T-cell (primary cell): ENCODE measurements at regions not wholly inside any gene's neighbourhood (a gene's known extent, or its start where the extent isn't known, plus 50 kb on each side); places are given as distances from the start of the nearest gene placed in this dataset.

ENCODE experiments used
- ATAC-seq, 4 experiments: fragments of 200-7000 bp in 3 of 4; fragments of 150-1000 bp in 1 of 4; cut with Tn5 transposase; replicated peaks in 1 of 4; 1 replicate in 3 of 4; 2 replicates in 1 of 4; pipeline ENCODE4 v1.10.0; 2021; ENCODE audit warnings: moderate library complexity in 3 of 4, mild to moderate bottlenecking in 2 of 4, moderate number of reproducible peaks in 1 of 4
- CTCF ChIA-PET, 2 donors: fragments of 300-600 bp; sonication (Branson Sonifier 250); formaldehyde crosslinking; loops; one replicate each; lab custom pipeline; 2022; ENCODE audit warnings: antibody characterized with exemption in 2 of 2; lab: Charles Lee
- POLR2A ChIA-PET, 2 donors: fragments of 300-600 bp; sonication (Branson Sonifier 250); formaldehyde crosslinking; loops; one replicate each; lab custom pipeline; 2022; ENCODE audit warnings: antibody characterized with exemption in 2 of 2; lab: Charles Lee
- DNase-seq, 35 experiments: peaks; one replicate each; pipeline versions ENCODE4 v3.0.0 to v3.0.0-alpha.2; 2013 to 2023
- H3K27ac ChIP-seq: one replicate; pipeline ENCODE4 v1.5.1; 2013; ENCODE audit warnings: low read length
- H3K27me3 ChIP-seq, 2 experiments: replicated peaks in 1 of 2; 1 replicate in 1 of 2; 2 replicates in 1 of 2; pipeline versions ENCODE4 v1.6.1 to v1.7.0; 2013; ENCODE audit warnings: low read length in 1 of 2, mixed read lengths in 1 of 2; ENCODE audit not compliant: control insufficient read depth in 2 of 2, insufficient read depth in 2 of 2; ENCODE audit errors: extremely low read depth in 1 of 2
- H3K36me3 ChIP-seq, 2 donors: 1 replicate in 1 of 2; 2 replicates in 1 of 2; pipeline versions ENCODE4 v1.6.1 to v1.7.0; 2013; ENCODE audit warnings: low read length in 1 of 2; ENCODE audit not compliant: control insufficient read depth in 2 of 2, insufficient read depth in 1 of 2; ENCODE audit errors: extremely low read depth in 1 of 2
- H3K4me1 ChIP-seq, 2 experiments: 1 replicate in 1 of 2; 2 replicates in 1 of 2; pipeline versions ENCODE4 v1.6.1 to v1.7.0; 2013; ENCODE audit warnings: low read length in 2 of 2, mixed read lengths in 1 of 2; ENCODE audit not compliant: insufficient read depth in 2 of 2, control insufficient read depth in 1 of 2; ENCODE audit errors: extremely low read depth in 1 of 2
- H3K4me3 ChIP-seq, 2 donors: 1 replicate in 1 of 2; 2 replicates in 1 of 2; pipeline versions ENCODE4 v1.5.1 to v1.7.0; 2013; ENCODE audit warnings: mild to moderate bottlenecking in 2 of 2, low read length in 1 of 2, moderate library complexity in 1 of 2; ENCODE audit not compliant: control insufficient read depth in 1 of 2; ENCODE audit errors: extremely low read depth in 1 of 2
- H3K9me3 ChIP-seq: 2 replicates; pipeline ENCODE4 v1.7.0; 2013
- H3K27ac Mint-ChIP-seq, 2 donors: one replicate each; pipeline ENCODE4 v1.8.0; 2020 to 2021; ENCODE audit warnings: mild to moderate bottlenecking in 2 of 2, mixed read lengths in 2 of 2
- H3K27me3 Mint-ChIP-seq, 2 donors: one replicate each; pipeline ENCODE4 v1.8.0; 2021 to 2022; ENCODE audit warnings: mixed read lengths in 2 of 2
- H3K36me3 Mint-ChIP-seq: one replicate; pipeline ENCODE4 v1.8.0; 2021; ENCODE audit warnings: mixed read lengths
- H3K4me1 Mint-ChIP-seq, 3 donors: one replicate each; pipeline ENCODE4 v1.8.0; 2020 to 2022; ENCODE audit warnings: mixed read lengths in 3 of 3, mild to moderate bottlenecking in 1 of 3
- H3K4me3 Mint-ChIP-seq, 3 donors: one replicate each; pipeline ENCODE4 v1.8.0; 2020 to 2022; ENCODE audit warnings: mild to moderate bottlenecking in 3 of 3, mixed read lengths in 3 of 3, moderate library complexity in 3 of 3
- H3K9me3 Mint-ChIP-seq, 3 donors: one replicate each; pipeline ENCODE4 v1.8.0; 2020 to 2022; ENCODE audit warnings: mixed read lengths in 3 of 3
- WGBS: methylation state at CpG from one replicate; pipeline ENCODE4 v1.1.5; 2013; ENCODE audit warnings: missing lambda C conversion rate; ENCODE audit not compliant: insufficient coverage; 5-methylcytosine and 5-hydroxymethylcytosine counted together

DNA sequence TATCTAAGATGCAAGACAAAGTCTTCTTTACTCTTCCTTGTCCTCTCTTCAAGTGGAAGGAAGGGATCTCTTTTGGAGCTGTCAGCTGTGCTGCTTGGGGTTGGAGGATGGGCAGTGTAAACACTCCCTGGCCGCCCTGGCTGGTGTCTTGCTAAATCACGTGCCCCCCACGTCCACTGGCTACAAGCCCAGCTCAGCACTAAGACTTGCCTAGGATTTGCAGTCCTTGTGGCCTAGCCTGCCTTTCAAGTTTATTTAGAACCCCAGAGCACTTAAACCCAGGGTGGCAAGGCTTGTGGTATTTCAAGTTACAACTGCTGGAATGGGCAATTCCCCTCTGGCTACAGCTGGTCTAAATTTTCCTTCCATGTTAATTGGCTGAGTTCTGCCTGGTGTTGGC, 272.4 kb upstream of the MYO3A start:
- Histone ChIP-seq H3K9me3 (no peaks in the 10 kb centered on the region), H3K4me3 (no peak overlapping the region), H3K27ac (no peak overlapping the region), H3K4me1 (no peaks in the 10 kb centered on the region), H3K27me3 (no peaks in the 10 kb centered on the region), H3K36me3 (no peaks in the 10 kb centered on the region)
- no peak for ATAC-seq
- Mint-ChIP-seq H3K4me3 (no peak overlapping the region), H3K4me1 (no peaks in the 10 kb centered on the region), H3K9me3 (peaks cover 0 to 4% (median 0%) of the 10 kb centered on the region in 3 donors), H3K27ac (no peak overlapping the region), H3K27me3 (no peaks in the 10 kb centered on the region), H3K36me3 (no peaks in the 10 kb centered on the region)
- CTCF ChIA-PET: no interaction called here
- POLR2A ChIA-PET: no interaction called here
- WGBS: 67% methylated on average over 3 of the region's 3 CpGs
- no peak for DNase-seq

DNA sequence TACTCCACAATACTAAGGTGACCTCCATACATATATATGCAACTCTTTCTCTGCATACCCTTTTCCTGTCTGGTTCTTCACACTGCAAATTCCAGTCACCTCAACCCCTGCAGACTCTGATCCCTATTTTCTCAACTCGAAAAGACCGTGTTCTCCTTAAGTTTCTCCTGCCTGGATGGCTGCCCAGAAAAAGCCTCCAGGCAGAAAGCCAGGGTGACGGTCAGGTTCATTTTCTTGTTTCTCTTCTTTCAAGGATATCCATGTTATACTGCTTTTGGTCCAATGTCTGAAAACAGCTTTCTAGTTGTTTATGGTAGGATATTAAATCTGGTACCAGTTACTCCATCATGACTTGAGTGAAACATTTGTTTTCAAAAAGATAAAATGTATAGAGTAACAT, 267.8 kb upstream of the MYO3A start:
- ATAC-seq: no peak
- POLR2A ChIA-PET: no interaction called here
- H3K27me3 Mint-ChIP-seq: no peaks in the 10 kb centered on the region
- no peaks in the 10 kb centered on the region for H3K36me3 Mint-ChIP-seq
- 80% methylated on average over 1 of the region's 3 CpGs for WGBS
- no peaks in the 10 kb centered on the region for H3K4me1 Mint-ChIP-seq
- no peak overlapping the region for H3K4me3 Mint-ChIP-seq
- H3K9me3 Mint-ChIP-seq: no peaks in the 10 kb centered on the region
- CTCF ChIA-PET: interaction anchor here in 1 of 2 donors (0.6 kb wide), 1 partner anchor 1311 kb away, joined by 4 read pairs; no protein-coding TSS in a partner anchor
- H3K27ac ChIP-seq: no peak overlapping the region
- H3K36me3 ChIP-seq: no peaks in the 10 kb centered on the region
- DNase-seq: no peak
- no peak overlapping the region for H3K27ac Mint-ChIP-seq
- no peaks in the 10 kb centered on the region for H3K9me3 ChIP-seq
- no peaks in the 10 kb centered on the region for H3K4me1 ChIP-seq
- no peak overlapping the region for H3K4me3 ChIP-seq
- no peaks in the 10 kb centered on the region for H3K27me3 ChIP-seq

GRCh38 chr10:25675204-25675603, 258.8 kb upstream of the MYO3A start:
- Mint-ChIP-seq H3K4me3 (no peak overlapping the region), H3K27ac (no peak overlapping the region), H3K27me3 (peaks cover 0 to 2% of the 10 kb centered on the region in 2 donors), H3K36me3 (no peaks in the 10 kb centered on the region), H3K4me1 (no peaks in the 10 kb centered on the region), H3K9me3 (peaks cover 0 to 6% (median 3%) of the 10 kb centered on the region in 3 donors)
- ChIA-PET POLR2A (interaction anchor here in 1 of 2 donors (0.5 kb wide), 1 partner anchor 1620 kb away, joined by 4 read pairs; no protein-coding TSS in a partner anchor), CTCF (no interaction called here)
- ATAC-seq (no peak), DNase-seq (no peak)
- Histone ChIP-seq H3K9me3 (no peaks in the 10 kb centered on the region), H3K4me3 (no peak overlapping the region), H3K27me3 (no peaks in the 10 kb centered on the region), H3K36me3 (no peaks in the 10 kb centered on the region), H3K27ac (no peak overlapping the region), H3K4me1 (no peaks in the 10 kb centered on the region)
- WGBS: 92% methylated on average over 2 of the region's 7 CpGs

GRCh38 chr10:25675615-25676014, 258.4 kb upstream of the MYO3A start:
- CTCF ChIA-PET: no interaction called here
- Mint-ChIP-seq H3K4me1 (no peaks in the 10 kb centered on the region), H3K9me3 (peaks cover 0 to 6% (median 3%) of the 10 kb centered on the region in 3 donors), H3K36me3 (no peaks in the 10 kb centered on the region), H3K27me3 (peaks cover 0 to 2% of the 10 kb centered on the region in 2 donors), H3K4me3 (no peak overlapping the region), H3K27ac (no peak overlapping the region)
- no peaks in the 10 kb centered on the region for H3K27me3 ChIP-seq
- H3K36me3 ChIP-seq: no peaks in the 10 kb centered on the region
- no CpG with 5 or more reads among the region's 1 CpG for WGBS
- no peaks in the 10 kb centered on the region for H3K4me1 ChIP-seq
- no peak overlapping the region for H3K27ac ChIP-seq
- H3K9me3 ChIP-seq: no peaks in the 10 kb centered on the region
- ATAC-seq (no peak), DNase-seq (no peak)
- POLR2A ChIA-PET: interaction anchor here in 1 of 2 donors (0.5 kb wide), 1 partner anchor 1620 kb away, joined by 4 read pairs; no protein-coding TSS in a partner anchor
- no peak overlapping the region for H3K4me3 ChIP-seq

DNA sequence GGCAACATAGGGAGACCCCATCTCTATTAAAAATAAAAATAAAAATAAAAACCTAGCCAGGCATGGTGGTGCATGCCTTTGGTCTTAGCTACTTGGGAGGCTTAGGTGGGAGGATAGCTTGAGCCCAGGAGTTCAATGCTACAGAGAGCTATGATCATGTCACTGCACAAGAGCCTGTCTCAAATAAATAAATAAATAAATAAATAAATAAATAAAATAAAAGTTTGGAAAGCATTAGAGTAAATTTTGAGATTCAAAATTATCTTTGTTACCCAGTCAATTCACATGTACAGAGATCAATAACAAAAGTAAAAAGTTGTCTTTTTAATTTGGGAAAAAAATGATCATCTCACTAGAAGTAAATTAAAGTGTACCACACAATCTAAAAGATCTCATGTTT, 255.8 kb upstream of the MYO3A start:
- Mint-ChIP-seq H3K4me1 (no peaks in the 10 kb centered on the region), H3K4me3 (no peak overlapping the region), H3K9me3 (peaks cover 0 to 6% (median 3%) of the 10 kb centered on the region in 3 donors), H3K27me3 (peaks cover 0 to 2% of the 10 kb centered on the region in 2 donors), H3K27ac (no peak overlapping the region), H3K36me3 (no peaks in the 10 kb centered on the region)
- Histone ChIP-seq H3K4me1 (no peaks in the 10 kb centered on the region), H3K4me3 (no peak overlapping the region), H3K27me3 (no peaks in the 10 kb centered on the region), H3K36me3 (no peaks in the 10 kb centered on the region), H3K9me3 (no peaks in the 10 kb centered on the region), H3K27ac (no peak overlapping the region)
- ATAC-seq (no peak), DNase-seq (no peak)
- ChIA-PET POLR2A (no interaction called here), CTCF (no interaction called here)

DNA sequence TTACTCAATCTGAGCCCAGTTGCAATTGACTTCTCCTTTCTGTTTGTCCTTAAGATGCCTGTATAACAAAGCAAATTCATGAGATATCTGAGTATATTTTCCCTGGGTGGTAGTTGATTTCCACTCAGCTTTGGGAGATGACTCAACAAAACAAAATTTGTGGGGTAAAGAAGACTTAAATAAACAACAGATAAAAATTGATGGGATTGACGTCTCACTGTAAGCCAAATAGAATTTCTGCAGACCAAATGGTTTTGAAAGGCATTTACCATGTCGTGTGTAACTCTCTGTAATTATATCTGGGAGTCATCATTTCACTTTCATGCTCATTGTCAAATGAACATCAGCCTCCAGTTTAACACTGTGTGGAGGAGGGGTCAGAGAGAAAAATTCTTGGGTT, 255.4 kb upstream of the MYO3A start:
- DNase-seq (no peak), ATAC-seq (no peak)
- Mint-ChIP-seq H3K4me3 (no peak overlapping the region), H3K27me3 (peaks cover 0 to 2% of the 10 kb centered on the region in 2 donors), H3K4me1 (no peaks in the 10 kb centered on the region), H3K36me3 (no peaks in the 10 kb centered on the region), H3K27ac (no peak overlapping the region), H3K9me3 (peaks cover 0 to 6% (median 0%) of the 10 kb centered on the region in 3 donors)
- WGBS: no CpG with 5 or more reads among the region's 2 CpGs
- Histone ChIP-seq H3K9me3 (no peaks in the 10 kb centered on the region), H3K27ac (no peak overlapping the region), H3K4me3 (no peak overlapping the region), H3K4me1 (no peaks in the 10 kb centered on the region), H3K36me3 (no peaks in the 10 kb centered on the region), H3K27me3 (no peaks in the 10 kb centered on the region)
- ChIA-PET CTCF (interaction anchor here (0.6 to 1.0 kb wide), 2 partner anchors 9 to 521 kb away, joined by 3 to 4 read pairs; no protein-coding TSS in a partner anchor), POLR2A (no interaction called here)
